ENCODE measurements at regions not wholly inside any gene's neighbourhood (a gene's known extent, or its start where the extent isn't known, plus 50 kb on each side); places are given as distances from the start of the nearest gene placed in this dataset.
A peak's percentile ranks its signal among the peaks of the same experiment; 100 is the strongest.

- no peaks in the 10 kb centered on the region for H3K79me2 ChIP-seq (replicated peaks; ENCODE audit: insufficient read depth)
- H3K27me3 ChIP-seq (ENCODE audit: insufficient read depth) = no peaks in the 10 kb centered on the region
- H3K27ac ChIP-seq (ENCODE audit: low read depth) = no peak overlapping the region
- no peaks in the 10 kb centered on the region for H3K36me3 ChIP-seq (ENCODE audit: insufficient read depth)
- H4K20me1 ChIP-seq (replicated peaks; ENCODE audit: insufficient read depth) = no peaks in the 10 kb centered on the region
- Mint-ChIP-seq H3K9me3 (no peaks in the 10 kb centered on the region), H3K27ac (0 out of 2 replicates have a peak overlapping the region, but pooled peaks have one; percentile 37), H3K4me1 (peaks cover 23% of the 10 kb centered on the region), H3K4me3 (no peak overlapping the region), H3K36me3 (ENCODE audit: low read depth) (no peaks in the 10 kb centered on the region), H3K27me3 (ENCODE audit: insufficient read depth, low read depth, poor library complexity) (peaks cover 20% of the 10 kb centered on the region)
- H2AFZ ChIP-seq = no peak overlapping the region
- no peak overlapping the region for H3K4me3 ChIP-seq
- ATAC-seq (no peak), DNase-seq (ENCODE audit: low spot score) (no peak)
- no peaks in the 10 kb centered on the region for H3K4me1 ChIP-seq (ENCODE audit: insufficient read depth)
- no peaks in the 10 kb centered on the region for H3F3A ChIP-seq (replicated peaks; ENCODE audit: low read depth)
- no peak overlapping the region for H3K4me2 ChIP-seq
- no peak for TF ChIP-seq JUNB (IDR thresholded peaks at IDR 0.05; ENCODE audit: unreplicated experiment)
- no peak for TF ChIP-seq POLR2AphosphoS5 (IDR thresholded peaks at IDR 0.05; ENCODE audit: low read depth)
- no peak for TF ChIP-seq ZNF114 (CRISPR knock-in tag; IDR thresholded peaks at IDR 0.05)
- TF ChIP-seq, protein P1, sequence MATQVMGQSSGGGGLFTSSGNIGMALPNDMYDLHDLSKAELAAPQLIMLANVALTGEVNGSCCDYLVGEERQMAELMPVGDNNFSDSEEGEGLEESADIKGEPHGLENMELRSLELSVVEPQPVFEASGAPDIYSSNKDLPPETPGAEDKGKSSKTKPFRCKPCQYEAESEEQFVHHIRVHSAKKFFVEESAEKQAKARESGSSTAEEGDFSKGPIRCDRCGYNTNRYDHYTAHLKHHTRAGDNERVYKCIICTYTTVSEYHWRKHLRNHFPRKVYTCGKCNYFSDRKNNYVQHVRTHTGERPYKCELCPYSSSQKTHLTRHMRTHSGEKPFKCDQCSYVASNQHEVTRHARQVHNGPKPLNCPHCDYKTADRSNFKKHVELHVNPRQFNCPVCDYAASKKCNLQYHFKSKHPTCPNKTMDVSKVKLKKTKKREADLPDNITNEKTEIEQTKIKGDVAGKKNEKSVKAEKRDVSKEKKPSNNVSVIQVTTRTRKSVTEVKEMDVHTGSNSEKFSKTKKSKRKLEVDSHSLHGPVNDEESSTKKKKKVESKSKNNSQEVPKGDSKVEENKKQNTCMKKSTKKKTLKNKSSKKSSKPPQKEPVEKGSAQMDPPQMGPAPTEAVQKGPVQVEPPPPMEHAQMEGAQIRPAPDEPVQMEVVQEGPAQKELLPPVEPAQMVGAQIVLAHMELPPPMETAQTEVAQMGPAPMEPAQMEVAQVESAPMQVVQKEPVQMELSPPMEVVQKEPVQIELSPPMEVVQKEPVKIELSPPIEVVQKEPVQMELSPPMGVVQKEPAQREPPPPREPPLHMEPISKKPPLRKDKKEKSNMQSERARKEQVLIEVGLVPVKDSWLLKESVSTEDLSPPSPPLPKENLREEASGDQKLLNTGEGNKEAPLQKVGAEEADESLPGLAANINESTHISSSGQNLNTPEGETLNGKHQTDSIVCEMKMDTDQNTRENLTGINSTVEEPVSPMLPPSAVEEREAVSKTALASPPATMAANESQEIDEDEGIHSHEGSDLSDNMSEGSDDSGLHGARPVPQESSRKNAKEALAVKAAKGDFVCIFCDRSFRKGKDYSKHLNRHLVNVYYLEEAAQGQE (IDR thresholded peaks at IDR 0.05; ENCODE audit: unreplicated experiment) = no peak
- TF ChIP-seq ZNF331 (CRISPR knock-in tag; IDR thresholded peaks at IDR 0.05; ENCODE audit: low read depth) = no peak
- TF ChIP-seq, protein P2, sequence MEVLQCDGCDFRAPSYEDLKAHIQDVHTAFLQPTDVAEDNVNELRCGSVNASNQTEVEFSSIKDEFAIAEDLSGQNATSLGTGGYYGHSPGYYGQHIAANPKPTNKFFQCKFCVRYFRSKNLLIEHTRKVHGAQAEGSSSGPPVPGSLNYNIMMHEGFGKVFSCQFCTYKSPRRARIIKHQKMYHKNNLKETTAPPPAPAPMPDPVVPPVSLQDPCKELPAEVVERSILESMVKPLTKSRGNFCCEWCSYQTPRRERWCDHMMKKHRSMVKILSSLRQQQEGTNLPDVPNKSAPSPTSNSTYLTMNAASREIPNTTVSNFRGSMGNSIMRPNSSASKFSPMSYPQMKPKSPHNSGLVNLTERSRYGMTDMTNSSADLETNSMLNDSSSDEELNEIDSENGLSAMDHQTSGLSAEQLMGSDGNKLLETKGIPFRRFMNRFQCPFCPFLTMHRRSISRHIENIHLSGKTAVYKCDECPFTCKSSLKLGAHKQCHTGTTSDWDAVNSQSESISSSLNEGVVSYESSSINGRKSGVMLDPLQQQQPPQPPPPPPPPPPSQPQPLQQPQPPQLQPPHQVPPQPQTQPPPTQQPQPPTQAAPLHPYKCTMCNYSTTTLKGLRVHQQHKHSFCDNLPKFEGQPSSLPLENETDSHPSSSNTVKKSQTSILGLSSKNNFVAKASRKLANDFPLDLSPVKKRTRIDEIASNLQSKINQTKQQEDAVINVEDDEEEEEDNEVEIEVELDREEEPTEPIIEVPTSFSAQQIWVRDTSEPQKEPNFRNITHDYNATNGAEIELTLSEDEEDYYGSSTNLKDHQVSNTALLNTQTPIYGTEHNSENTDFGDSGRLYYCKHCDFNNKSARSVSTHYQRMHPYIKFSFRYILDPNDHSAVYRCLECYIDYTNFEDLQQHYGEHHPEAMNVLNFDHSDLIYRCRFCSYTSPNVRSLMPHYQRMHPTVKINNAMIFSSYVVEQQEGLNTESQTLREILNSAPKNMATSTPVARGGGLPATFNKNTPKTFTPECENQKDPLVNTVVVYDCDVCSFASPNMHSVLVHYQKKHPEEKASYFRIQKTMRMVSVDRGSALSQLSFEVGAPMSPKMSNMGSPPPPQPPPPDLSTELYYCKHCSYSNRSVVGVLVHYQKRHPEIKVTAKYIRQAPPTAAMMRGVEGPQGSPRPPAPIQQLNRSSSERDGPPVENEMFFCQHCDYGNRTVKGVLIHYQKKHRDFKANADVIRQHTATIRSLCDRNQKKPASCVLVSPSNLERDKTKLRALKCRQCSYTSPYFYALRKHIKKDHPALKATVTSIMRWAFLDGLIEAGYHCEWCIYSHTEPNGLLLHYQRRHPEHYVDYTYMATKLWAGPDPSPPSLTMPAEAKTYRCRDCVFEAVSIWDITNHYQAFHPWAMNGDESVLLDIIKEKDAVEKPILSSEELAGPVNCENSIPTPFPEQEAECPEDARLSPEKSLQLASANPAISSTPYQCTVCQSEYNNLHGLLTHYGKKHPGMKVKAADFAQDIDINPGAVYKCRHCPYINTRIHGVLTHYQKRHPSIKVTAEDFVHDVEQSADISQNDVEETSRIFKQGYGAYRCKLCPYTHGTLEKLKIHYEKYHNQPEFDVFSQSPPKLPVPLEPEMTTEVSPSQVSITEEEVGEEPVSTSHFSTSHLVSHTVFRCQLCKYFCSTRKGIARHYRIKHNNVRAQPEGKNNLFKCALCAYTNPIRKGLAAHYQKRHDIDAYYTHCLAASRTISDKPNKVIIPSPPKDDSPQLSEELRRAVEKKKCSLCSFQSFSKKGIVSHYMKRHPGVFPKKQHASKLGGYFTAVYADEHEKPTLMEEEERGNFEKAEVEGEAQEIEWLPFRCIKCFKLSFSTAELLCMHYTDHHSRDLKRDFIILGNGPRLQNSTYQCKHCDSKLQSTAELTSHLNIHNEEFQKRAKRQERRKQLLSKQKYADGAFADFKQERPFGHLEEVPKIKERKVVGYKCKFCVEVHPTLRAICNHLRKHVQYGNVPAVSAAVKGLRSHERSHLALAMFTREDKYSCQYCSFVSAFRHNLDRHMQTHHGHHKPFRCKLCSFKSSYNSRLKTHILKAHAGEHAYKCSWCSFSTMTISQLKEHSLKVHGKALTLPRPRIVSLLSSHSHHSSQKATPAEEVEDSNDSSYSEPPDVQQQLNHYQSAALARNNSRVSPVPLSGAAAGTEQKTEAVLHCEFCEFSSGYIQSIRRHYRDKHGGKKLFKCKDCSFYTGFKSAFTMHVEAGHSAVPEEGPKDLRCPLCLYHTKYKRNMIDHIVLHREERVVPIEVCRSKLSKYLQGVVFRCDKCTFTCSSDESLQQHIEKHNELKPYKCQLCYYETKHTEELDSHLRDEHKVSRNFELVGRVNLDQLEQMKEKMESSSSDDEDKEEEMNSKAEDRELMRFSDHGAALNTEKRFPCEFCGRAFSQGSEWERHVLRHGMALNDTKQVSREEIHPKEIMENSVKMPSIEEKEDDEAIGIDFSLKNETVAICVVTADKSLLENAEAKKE (CRISPR knock-in tag; IDR thresholded peaks at IDR 0.05) = no peak
- TF ChIP-seq CTCF (conservative IDR thresholded peaks at IDR 0.05; ENCODE audit: low read depth in 2 of 2) = no peak
- TF ChIP-seq EZH2phosphoT487 (IDR thresholded peaks at IDR 0.05; ENCODE audit: unreplicated experiment) = no peak
- no peak for TF ChIP-seq NANOG (IDR thresholded peaks at IDR 0.05; ENCODE audit: borderline replicate concordance)
- no peak for TF ChIP-seq STAT1 (IDR thresholded peaks at IDR 0.05; ENCODE audit: unreplicated experiment)
- no peak for TF ChIP-seq ETS1 (IDR thresholded peaks at IDR 0.05)
- no peak for TF ChIP-seq EZH2 (IDR thresholded peaks at IDR 0.05; ENCODE audit: low read depth, unreplicated experiment)
- no peak for TF ChIP-seq CREB1 (CRISPR knock-in tag; IDR thresholded peaks at IDR 0.05; ENCODE audit: low read depth)
- no peaks in the 10 kb centered on the region for H3K9me2 ChIP-seq (ENCODE audit: insufficient read depth)
Observed at GRCh38 chr22:49116021-49116420, 711.7 kb downstream of the BRD1 start.

All from GM23338 (cell line).